HepG2 (cell line): ENCODE measurements at regions not wholly inside any gene's neighbourhood (a gene's known extent, or its start where the extent isn't known, plus 50 kb on each side); places are given as distances from the start of the nearest gene placed in this dataset.

ENCODE experiments used
- ATAC-seq: fragments of 200-7000 bp; cut with Tn5 transposase; 3 replicates; pipeline ENCODE4 v1.9.1; 2020; ENCODE audit warnings: mild to moderate bottlenecking, moderate library complexity
- BruUV-seq: library from RNA; stranded (reverse); fragments of 400-500 nt; replicated peaks from 2 replicates; lab custom pipeline; 2021; lab: Mats Ljungman, UMichigan
- CTCF ChIA-PET: fragments of 300-600 bp; formaldehyde crosslinking; extraction: SDS; loops from one replicate; lab custom pipeline; 2021; ENCODE audit warnings: low total read pairs, inconsistent platforms, low intra/inter-chr PET ratio; lab: Yijun Ruan, JAX
- POLR2A ChIA-PET: fragments of 350-600 bp; sonication (Branson Sonifier 250); formaldehyde crosslinking; loops from one replicate; lab custom pipeline; 2020; ENCODE audit warnings: antibody characterized with exemption, inconsistent platforms; lab: Yijun Ruan, JAX
- DNase-seq: peaks from one replicate; pipeline ENCODE4 v3.0.0-alpha.2; 2015; ENCODE audit warnings: low spot score
- FAIRE-seq: peaks from 3 replicates; lab custom pipeline; 2011; peaks lifted over from hg19 to GRCh38; lab: Jason Lieb, UNC
- H2AFZ ChIP-seq: one replicate; pipeline ENCODE4 v1.6.1; 2011; ENCODE audit warnings: low read length, inconsistent platforms
- H3K27ac ChIP-seq: fragments of 300-600 bp; 3 replicates; pipeline ENCODE4 v1.8.0; 2011; ENCODE audit warnings: mixed run types, mild to moderate bottlenecking, mixed read lengths, low read length, inconsistent platforms; ENCODE audit not compliant: insufficient read depth; ENCODE audit errors: extremely low read length
- H3K27me3 ChIP-seq, 2 experiments: fragments of 200-600 bp in 1 of 2; 2 replicates in 1 of 2; 3 replicates in 1 of 2; pipeline versions ENCODE4 v1.6.0 to v1.8.0; 2011; ENCODE audit warnings: low read length in 2 of 2, mild to moderate bottlenecking in 2 of 2, moderate library complexity in 2 of 2, inconsistent platforms in 1 of 2; ENCODE audit not compliant: insufficient read depth in 2 of 2, control insufficient read depth in 1 of 2
- H3K36me3 ChIP-seq, 2 experiments: fragments of 200-600 bp in 1 of 2; replicated peaks in 1 of 2; 2 replicates in 1 of 2; 3 replicates in 1 of 2; pipeline versions ENCODE4 v1.5.1 to v1.8.0; 2011; ENCODE audit warnings: low read length in 2 of 2, inconsistent platforms in 1 of 2; ENCODE audit not compliant: insufficient read depth in 2 of 2, control insufficient read depth in 1 of 2
- H3K4me1 ChIP-seq: 2 replicates; pipeline ENCODE4 v1.5.1; 2012; ENCODE audit warnings: low read length, inconsistent platforms; ENCODE audit not compliant: insufficient read depth
- H3K4me2 ChIP-seq: 2 replicates; pipeline ENCODE4 v1.6.0; 2011; ENCODE audit warnings: low read depth, low read length, inconsistent platforms
- H3K4me3 ChIP-seq, 3 experiments: fragments of 200-600 bp in 1 of 3; sonication (generic), shearing (Covaris generic) in 1 of 3; replicated peaks in 1 of 3; 2 replicates each; pipeline ENCODE4 v1.5.1; 2011 to 2016; ENCODE audit warnings: low read length in 3 of 3, inconsistent platforms in 2 of 3, low read depth in 2 of 3, mild to moderate bottlenecking in 2 of 3, control low read depth in 1 of 3, mixed read lengths in 1 of 3; ENCODE audit not compliant: insufficient read depth in 1 of 3
- H3K79me2 ChIP-seq: one replicate; pipeline ENCODE4 v1.6.1; 2011; ENCODE audit warnings: low read length, inconsistent platforms; ENCODE audit not compliant: insufficient read depth
- H3K9ac ChIP-seq: 2 replicates; pipeline ENCODE4 v1.6.0; 2011; ENCODE audit warnings: mild to moderate bottlenecking, low read depth, low read length, inconsistent platforms; ENCODE audit not compliant: insufficient read depth
- H3K9me3 ChIP-seq: 2 replicates; pipeline ENCODE4 v1.5.1; 2012; ENCODE audit warnings: mild to moderate bottlenecking, low read length
- H4K20me1 ChIP-seq: 2 replicates; pipeline ENCODE4 v1.6.0; 2011; ENCODE audit warnings: inconsistent platforms, mild to moderate bottlenecking, low read length, moderate library complexity; ENCODE audit not compliant: insufficient read depth
- ATF5 ChIP-seq: sonication (generic); formaldehyde crosslinking; IDR thresholded peaks from 2 replicates; pipeline ENCODE4 v1.4.0; 2020; ENCODE audit warnings: mild to moderate bottlenecking, low read depth, missing genetic modification reagents
- CHD2 ChIP-seq: IDR thresholded peaks from 2 replicates; pipeline ENCODE4 v1.6.1; 2011; ENCODE audit warnings: low read depth, low read length, improper control_type of control experiment
- GABPB1 ChIP-seq: IDR thresholded peaks from 2 replicates; pipeline ENCODE4 v1.6.1; 2016; ENCODE audit warnings: mild to moderate bottlenecking, missing genetic modification reagents, moderate library complexity, missing compliant biosample characterization
- GRHL1 ChIP-seq: sonication (generic); formaldehyde crosslinking; conservative IDR thresholded peaks from 2 replicates; pipeline ENCODE4 v1.8.0; 2022; ENCODE audit warnings: missing genetic modification reagents
- HNRNPH1 ChIP-seq: fragments of 200-400 bp; formaldehyde crosslinking; optimal IDR thresholded peaks from 2 replicates; pipeline ENCODE3; 2017; ENCODE audit warnings: mild to moderate bottlenecking, low read depth, low read length
- KDM3A ChIP-seq: IDR thresholded peaks from 2 replicates; pipeline ENCODE4 v1.6.1; 2018; ENCODE audit warnings: low read depth, missing compliant biosample characterization
- KMT2A ChIP-seq: sonication (generic); formaldehyde crosslinking; IDR thresholded peaks from 2 replicates; pipeline ENCODE4 v1.4.0; 2020; ENCODE audit warnings: missing genetic modification reagents
- MAFG ChIP-seq: sonication (generic); formaldehyde crosslinking; IDR thresholded peaks from 2 replicates; pipeline ENCODE4 v1.5.1; 2020; ENCODE audit warnings: mild to moderate bottlenecking, missing genetic modification reagents
- MTF2 ChIP-seq: sonication (generic); formaldehyde crosslinking; IDR thresholded peaks from 2 replicates; pipeline ENCODE4 v1.5.0; 2020; ENCODE audit warnings: missing genetic modification reagents, borderline replicate concordance
- MZF1 ChIP-seq: sonication (generic); formaldehyde crosslinking; IDR thresholded peaks from 2 replicates; pipeline ENCODE4 v1.8.1; 2023; ENCODE audit warnings: mild to moderate bottlenecking, missing genetic modification reagents, borderline replicate concordance
- NR1H2 ChIP-seq: sonication (generic); formaldehyde crosslinking; IDR thresholded peaks from 2 replicates; pipeline ENCODE4 v1.8.1; 2022; ENCODE audit warnings: low read depth, missing genetic modification reagents, borderline replicate concordance
- SPEN ChIP-seq: sonication (generic); formaldehyde crosslinking; IDR thresholded peaks from 2 replicates; pipeline ENCODE4 v1.5.1; 2020; ENCODE audit warnings: low read depth, mild to moderate bottlenecking, missing genetic modification reagents
- TFDP2 ChIP-seq: sonication (generic); formaldehyde crosslinking; IDR thresholded peaks from 2 replicates; pipeline ENCODE4 v1.4.0; 2020; ENCODE audit warnings: missing genetic modification reagents
- ZNF263 ChIP-seq: sonication (generic); formaldehyde crosslinking; IDR thresholded peaks from 2 replicates; pipeline ENCODE4 v1.4.0; 2020; ENCODE audit warnings: missing genetic modification reagents
- ZNF616 ChIP-seq: sonication (generic); formaldehyde crosslinking; IDR thresholded peaks from 2 replicates; pipeline ENCODE4 v1.5.0; 2020; ENCODE audit warnings: low read depth, mild to moderate bottlenecking, missing genetic modification reagents
- ZNF7 ChIP-seq: IDR thresholded peaks from 2 replicates; pipeline ENCODE4 v1.6.1; 2016; ENCODE audit warnings: missing biosample characterization, missing genetic modification reagents
- WGBS: methylation state at CpG from one replicate; pipeline ENCODE4 v1.1.6; 2017; ENCODE audit warnings: low lambda C conversion rate; 5-methylcytosine and 5-hydroxymethylcytosine counted together
- in situ Hi-C: cut with HindIII; loops from 2 replicates; pipeline ENCODE4 v1.10.0; 2017; ENCODE audit warnings: low pct_unique_long_range_greater_than_20kb; ENCODE audit not compliant: extremely low pct_ligation_motif_present
- intact Hi-C: fragments of 100-400 bp; cut with micrococcal nuclease; formaldehyde crosslinking; loops from one replicate; pipeline ENCODE4 v1.10.0; 2022; ENCODE audit not compliant: unreplicated experiment

DNA sequence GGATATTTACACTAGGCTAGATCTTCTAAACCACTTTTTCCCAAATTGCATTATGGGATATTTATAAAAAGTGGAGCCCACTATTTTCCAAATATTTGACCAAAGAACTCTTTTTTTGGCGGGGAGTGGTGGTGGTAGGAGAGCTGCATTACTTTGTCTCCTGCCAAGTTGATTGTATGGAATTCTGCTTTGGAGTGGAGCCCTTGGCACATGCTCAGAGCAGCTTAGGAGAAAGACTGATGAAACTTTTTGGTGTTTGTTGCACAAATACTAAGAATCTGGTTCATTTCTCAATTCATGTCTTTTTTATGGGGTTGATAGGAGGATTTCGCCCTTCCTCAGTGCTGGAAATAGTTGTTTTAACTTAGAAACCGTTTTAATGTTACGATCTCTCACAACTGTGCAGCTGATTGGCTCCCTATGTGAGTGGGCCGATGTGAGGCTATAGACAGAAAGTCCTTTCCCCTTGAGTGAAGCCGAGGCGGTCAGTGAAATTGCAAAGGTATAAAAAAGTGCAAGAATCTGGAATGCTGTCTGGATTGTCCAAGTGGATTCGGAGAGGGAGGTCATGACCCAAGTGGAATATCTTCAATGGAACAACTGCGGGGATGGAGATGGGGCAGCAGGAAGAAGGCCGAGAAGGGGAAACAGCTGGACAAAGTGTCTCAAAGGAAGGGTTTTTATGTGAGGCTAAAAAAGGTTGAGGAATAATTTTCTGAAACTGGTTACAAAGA lies 415.9 kb downstream of the FGF9 start:
- Histone ChIP-seq H4K20me1 (no peaks in the 10 kb centered on the region), H3K79me2 (no peaks in the 10 kb centered on the region), H3K36me3 (no peaks in the 10 kb centered on the region), H3K4me1 (peaks cover 7% of the 10 kb centered on the region; the same call in 1 of the 2 replicates), H3K9ac (no peak overlapping the region), H3K4me3 (no peak overlapping the region), H3K4me2 (no peak overlapping the region), H2AFZ (no peak overlapping the region), H3K27ac (no peak overlapping the region), H3K9me3 (no peaks in the 10 kb centered on the region), H3K27me3 (no peaks in the 10 kb centered on the region)
- in situ Hi-C loops (no loop called here), intact Hi-C loops (no loop called here)
- POLR2A ChIA-PET: no interaction called here
- BruUV-seq: no TSS peak
- WGBS: 45% methylated on average over 10 of the region's 10 CpGs
- TF ChIP-seq ZNF616 (CRISPR knock-in tag) (no peak), HNRNPH1 (no peak), MTF2 (CRISPR knock-in tag) (no peak), MAFG (CRISPR knock-in tag) (no peak), GRHL1 (CRISPR knock-in tag) (no peak), ZNF7 (CRISPR knock-in tag) (no peak), CHD2 (no peak), MZF1 (CRISPR knock-in tag) (no peak), ATF5 (CRISPR knock-in tag) (no peak), ZNF263 (CRISPR knock-in tag) (no peak), KMT2A (CRISPR knock-in tag) (no peak), NR1H2 (CRISPR knock-in tag) (no peak), KDM3A (CRISPR knock-in tag) (no peak), GABPB1 (CRISPR knock-in tag) (no peak), TFDP2 (no peak), SPEN (CRISPR knock-in tag) (no peak)
- ATAC-seq: no peak
- CTCF ChIA-PET: no interaction called here
- no peak for FAIRE-seq
- no peak for DNase-seq
